SU-DHL-6 (cell line): ENCODE measurements at regions not wholly inside any gene's neighbourhood (a gene's known extent, or its start where the extent isn't known, plus 50 kb on each side); places are given as distances from the start of the nearest gene placed in this dataset.

Experiments
- CTCF ChIP-seq: fragments of 200-600 bp; sonication (generic); IDR thresholded peaks from one replicate; pipeline ENCODE4 v1.5.1; 2017; ENCODE audit warnings: antibody characterized with exemption, mild to moderate bottlenecking, low read length, moderate library complexity; ENCODE audit not compliant: insufficient read depth, poor library complexity, severe bottlenecking
- EZH2phosphoT487 ChIP-seq: fragments of 200-600 bp; sonication (generic), shearing (Covaris generic); conservative IDR thresholded peaks from 2 replicates; pipeline ENCODE4 v1.6.1; 2018; ENCODE audit warnings: mild to moderate bottlenecking, antibody characterized with exemption, low read length, moderate library complexity, mixed read lengths

- TF ChIP-seq CTCF (no peak), EZH2phosphoT487 (no peak)
These were observed 54.2 kb upstream of the BCL9 start for GRCh38 chr1:147486876-147487656.
